HG03280 (cell line): ENCODE measurements at regions not wholly inside any gene's neighbourhood (a gene's known extent, or its start where the extent isn't known, plus 50 kb on each side); places are given as distances from the start of the nearest gene placed in this dataset.

Experiments used
- ATAC-seq: cut with Tn5 transposase; IDR thresholded peaks from one replicate; pipeline ENCODE4 v1.9.1; 2021; ENCODE audit warnings: mild to moderate bottlenecking, moderate library complexity; ENCODE audit not compliant: unreplicated experiment

GRCh38 chr5:58357799-58358500, 101.9 kb downstream of the PLK2 start:
- no peak for ATAC-seq

GRCh38 chr5:58357121-58357520, 102.8 kb downstream of the PLK2 start:
- ATAC-seq = no peak

GRCh38 chr5:58356662-58357061, 103.2 kb downstream of the PLK2 start:
- no peak for ATAC-seq

- no peak for ATAC-seq
Measured at GRCh38 chr5:58354827-58355226, 105.1 kb downstream of the PLK2 start.

GRCh38 chr5:58353992-58354391, 105.9 kb downstream of the PLK2 start:
- ATAC-seq = no peak

GRCh38 chr5:58351190-58351589, 108.7 kb downstream of the PLK2 start:
- no peak for ATAC-seq

GRCh38 chr5:58348996-58349728, 110.7 kb downstream of the PLK2 start:
- no peak for ATAC-seq

GRCh38 chr5:58346041-58346440, 113.8 kb downstream of the PLK2 start:
- ATAC-seq = no peak

- ATAC-seq = no peak
Measured at GRCh38 chr5:58341476-58341875, 118.4 kb downstream of the PLK2 start.

- ATAC-seq = no peak
Measured at GRCh38 chr5:58335518-58335917, 124.4 kb downstream of the PLK2 start.

- no peak for ATAC-seq
Measured at GRCh38 chr5:58334035-58334434, 125.9 kb downstream of the PLK2 start.

- no peak for ATAC-seq
Measured at GRCh38 chr5:58330781-58331180, 129.1 kb downstream of the PLK2 start.

GRCh38 chr5:58327289-58327688, 132.6 kb downstream of the PLK2 start:
- ATAC-seq = peak; percentile 48

GRCh38 chr5:58326022-58326421, 133.9 kb downstream of the PLK2 start:
- ATAC-seq = no peak

- no peak for ATAC-seq
Measured at GRCh38 chr5:58322453-58322852, 137.4 kb downstream of the PLK2 start.

GRCh38 chr5:58318468-58318867, 141.4 kb downstream of the PLK2 start:
- no peak for ATAC-seq

- ATAC-seq = no peak
Measured at GRCh38 chr5:58317808-58318207, 142.1 kb downstream of the PLK2 start.

- no peak for ATAC-seq
Measured at GRCh38 chr5:58317009-58317408, 142.9 kb downstream of the PLK2 start.

- no peak for ATAC-seq
Measured at GRCh38 chr5:58315794-58316193, 144.1 kb downstream of the PLK2 start.

- ATAC-seq = no peak
Measured at GRCh38 chr5:58314356-58315210, 145.3 kb downstream of the PLK2 start.

- no peak for ATAC-seq
Measured at GRCh38 chr5:58312299-58312698, 147.6 kb downstream of the PLK2 start.

GRCh38 chr5:58311526-58311925, 148.4 kb downstream of the PLK2 start:
- ATAC-seq = no peak
